ENCODE measurements at regions not wholly inside any gene's neighbourhood (a gene's known extent, or its start where the extent isn't known, plus 50 kb on each side); places are given as distances from the start of the nearest gene placed in this dataset.

- no peak for DNase-seq
- H3K36me3 ChIP-seq (replicated peaks; ENCODE audit: control insufficient read depth, insufficient read depth, low read length) = no peaks in the 10 kb centered on the region
These were observed 159.0 kb upstream of the ZC3H12C start for GRCh38 chr11:109934151-109934550.

GRCh38 chr11:109936661-109937180 lies 156.5 kb upstream of the ZC3H12C start:
- no peak overlapping the region for H3K4me3 ChIP-seq (ENCODE audit: insufficient read depth, low read depth, low read length)
- H3K36me3 ChIP-seq (replicated peaks; ENCODE audit: control insufficient read depth, insufficient read depth, low read length) = no peaks in the 10 kb centered on the region
- H3K27me3 ChIP-seq (ENCODE audit: control insufficient read depth, insufficient read depth, low read length) = no peaks in the 10 kb centered on the region
- no peak for DNase-seq

More at GRCh38 chr11:109934151-109934550, 159.0 kb upstream of the ZC3H12C start:
- no peak overlapping the region for H3K4me3 ChIP-seq (ENCODE audit: insufficient read depth, low read depth, low read length)
- no peaks in the 10 kb centered on the region for H3K27me3 ChIP-seq (ENCODE audit: control insufficient read depth, insufficient read depth, low read length)

- Histone ChIP-seq H3K27me3 (ENCODE audit: control insufficient read depth, insufficient read depth, low read length) (no peaks in the 10 kb centered on the region), H3K4me3 (ENCODE audit: insufficient read depth, low read depth, low read length) (no peak overlapping the region), H3K36me3 (replicated peaks; ENCODE audit: control insufficient read depth, insufficient read depth, low read length) (no peaks in the 10 kb centered on the region)
- DNase-seq = no peak
These were observed 155.2 kb upstream of the ZC3H12C start for GRCh38 chr11:109937968-109938367.

GRCh38 chr11:109939166-109939810 lies 153.9 kb upstream of the ZC3H12C start:
- Histone ChIP-seq H3K4me3 (ENCODE audit: insufficient read depth, low read depth, low read length) (no peak overlapping the region), H3K36me3 (replicated peaks; ENCODE audit: control insufficient read depth, insufficient read depth, low read length) (no peaks in the 10 kb centered on the region), H3K27me3 (ENCODE audit: control insufficient read depth, insufficient read depth, low read length) (no peaks in the 10 kb centered on the region)
- DNase-seq = peak; percentile 27

GRCh38 chr11:109940816-109941215 lies 152.4 kb upstream of the ZC3H12C start:
- DNase-seq = no peak
- no peak overlapping the region for H3K4me3 ChIP-seq (ENCODE audit: insufficient read depth, low read depth, low read length)
- no peaks in the 10 kb centered on the region for H3K27me3 ChIP-seq (ENCODE audit: control insufficient read depth, insufficient read depth, low read length)
- H3K36me3 ChIP-seq (replicated peaks; ENCODE audit: control insufficient read depth, insufficient read depth, low read length) = no peaks in the 10 kb centered on the region

GRCh38 chr11:109945626-109946321 lies 147.4 kb upstream of the ZC3H12C start:
- Histone ChIP-seq H3K36me3 (replicated peaks; ENCODE audit: control insufficient read depth, insufficient read depth, low read length) (no peaks in the 10 kb centered on the region), H3K27me3 (ENCODE audit: control insufficient read depth, insufficient read depth, low read length) (no peaks in the 10 kb centered on the region)
- DNase-seq = no peak

GRCh38 chr11:109946322-109946846 lies 146.8 kb upstream of the ZC3H12C start:
- no peak overlapping the region for H3K4me3 ChIP-seq (ENCODE audit: insufficient read depth, low read depth, low read length)
- DNase-seq = peak; percentile 64
- no peaks in the 10 kb centered on the region for H3K36me3 ChIP-seq (replicated peaks; ENCODE audit: control insufficient read depth, insufficient read depth, low read length)
- no peaks in the 10 kb centered on the region for H3K27me3 ChIP-seq (ENCODE audit: control insufficient read depth, insufficient read depth, low read length)

More at GRCh38 chr11:109945626-109946321, 147.4 kb upstream of the ZC3H12C start:
- H3K4me3 ChIP-seq (ENCODE audit: insufficient read depth, low read depth, low read length) = no peak overlapping the region

GRCh38 chr11:109954534-109954933 lies 138.7 kb upstream of the ZC3H12C start:
- Histone ChIP-seq H3K27me3 (ENCODE audit: control insufficient read depth, insufficient read depth, low read length) (no peaks in the 10 kb centered on the region), H3K36me3 (replicated peaks; ENCODE audit: control insufficient read depth, insufficient read depth, low read length) (no peaks in the 10 kb centered on the region), H3K4me3 (ENCODE audit: insufficient read depth, low read depth, low read length) (no peak overlapping the region)
- DNase-seq = no peak

- Histone ChIP-seq H3K27me3 (ENCODE audit: control insufficient read depth, insufficient read depth, low read length) (no peaks in the 10 kb centered on the region), H3K36me3 (replicated peaks; ENCODE audit: control insufficient read depth, insufficient read depth, low read length) (no peaks in the 10 kb centered on the region), H3K4me3 (ENCODE audit: insufficient read depth, low read depth, low read length) (no peak overlapping the region)
- DNase-seq = no peak
These were observed 136.9 kb upstream of the ZC3H12C start for GRCh38 chr11:109956124-109956793.

- H3K27me3 ChIP-seq (ENCODE audit: control insufficient read depth, insufficient read depth, low read length) = no peaks in the 10 kb centered on the region
- no peak overlapping the region for H3K4me3 ChIP-seq (ENCODE audit: insufficient read depth, low read depth, low read length)
- no peaks in the 10 kb centered on the region for H3K36me3 ChIP-seq (replicated peaks; ENCODE audit: control insufficient read depth, insufficient read depth, low read length)
- DNase-seq = no peak
These were observed 136.2 kb upstream of the ZC3H12C start for GRCh38 chr11:109957000-109957399.

GRCh38 chr11:109957601-109958000 lies 135.6 kb upstream of the ZC3H12C start:
- no peak for DNase-seq
- Histone ChIP-seq H3K36me3 (replicated peaks; ENCODE audit: control insufficient read depth, insufficient read depth, low read length) (no peaks in the 10 kb centered on the region), H3K27me3 (ENCODE audit: control insufficient read depth, insufficient read depth, low read length) (no peaks in the 10 kb centered on the region), H3K4me3 (ENCODE audit: insufficient read depth, low read depth, low read length) (no peak overlapping the region)

GRCh38 chr11:109958131-109958820 lies 134.9 kb upstream of the ZC3H12C start:
- Histone ChIP-seq H3K27me3 (ENCODE audit: control insufficient read depth, insufficient read depth, low read length) (no peaks in the 10 kb centered on the region), H3K36me3 (replicated peaks; ENCODE audit: control insufficient read depth, insufficient read depth, low read length) (no peaks in the 10 kb centered on the region), H3K4me3 (ENCODE audit: insufficient read depth, low read depth, low read length) (no peak overlapping the region)
- no peak for DNase-seq

- H3K4me3 ChIP-seq (ENCODE audit: insufficient read depth, low read depth, low read length) = no peak overlapping the region
- no peak for DNase-seq
- no peaks in the 10 kb centered on the region for H3K27me3 ChIP-seq (ENCODE audit: control insufficient read depth, insufficient read depth, low read length)
These were observed 134.4 kb upstream of the ZC3H12C start for GRCh38 chr11:109958821-109959166.

GRCh38 chr11:109960831-109961230 lies 132.4 kb upstream of the ZC3H12C start:
- Histone ChIP-seq H3K27me3 (ENCODE audit: control insufficient read depth, insufficient read depth, low read length) (no peaks in the 10 kb centered on the region), H3K36me3 (replicated peaks; ENCODE audit: control insufficient read depth, insufficient read depth, low read length) (no peaks in the 10 kb centered on the region), H3K4me3 (ENCODE audit: insufficient read depth, low read depth, low read length) (no peak overlapping the region)
- peak; percentile 8 for DNase-seq

More at GRCh38 chr11:109958821-109959166, 134.4 kb upstream of the ZC3H12C start:
- H3K36me3 ChIP-seq (replicated peaks; ENCODE audit: control insufficient read depth, insufficient read depth, low read length) = no peaks in the 10 kb centered on the region

Measured in H7 (cell line).